ENCODE measurements at regions not wholly inside any gene's neighbourhood (a gene's known extent, or its start where the extent isn't known, plus 50 kb on each side); places are given as distances from the start of the nearest gene placed in this dataset.
"Not testable (repeated sequence)": the region's sequence is repeated elsewhere in the genome, so short reads cannot be mapped to it uniquely, and the experiment has no call there.

- TF ChIP-seq CTCF (IDR thresholded peaks at IDR 0.05; ENCODE audit: low read depth, low read length), result peak; percentile 65
Observed at GRCh38 chr16:60203525-60204124, 1469.5 kb upstream of the GOT2 start.

GRCh38 chr16:60200729-60201128 is 1466.6 kb upstream of the GOT2 start:
- DNase-seq (ENCODE audit: extremely low read depth, low read depth), result not testable (repeated sequence)

More at GRCh38 chr16:60203525-60204124, 1469.5 kb upstream of the GOT2 start:
- peak; percentile 3 for DNase-seq (ENCODE audit: extremely low read depth, low read depth)

- no peak for DNase-seq (ENCODE audit: extremely low read depth, low read depth)
- TF ChIP-seq CTCF (IDR thresholded peaks at IDR 0.05; ENCODE audit: low read depth, low read length), result no peak
Observed at GRCh38 chr16:60200161-60200560, 1466.0 kb upstream of the GOT2 start.

- no peak for TF ChIP-seq CTCF (IDR thresholded peaks at IDR 0.05; ENCODE audit: low read depth, low read length)
- no peak for DNase-seq (ENCODE audit: extremely low read depth, low read depth)
Observed at GRCh38 chr16:60199150-60199549, 1465.0 kb upstream of the GOT2 start.

- DNase-seq (ENCODE audit: extremely low read depth, low read depth), result no peak
Observed at GRCh38 chr16:60181536-60181935, 1447.4 kb upstream of the GOT2 start.

GRCh38 chr16:60180609-60181008 is 1446.5 kb upstream of the GOT2 start:
- no peak for DNase-seq (ENCODE audit: extremely low read depth, low read depth)
- no peak for TF ChIP-seq CTCF (IDR thresholded peaks at IDR 0.05; ENCODE audit: low read depth, low read length)

More at GRCh38 chr16:60181536-60181935, 1447.4 kb upstream of the GOT2 start:
- TF ChIP-seq CTCF (IDR thresholded peaks at IDR 0.05; ENCODE audit: low read depth, low read length), result no peak

GRCh38 chr16:60170196-60170595 is 1436.1 kb upstream of the GOT2 start:
- DNase-seq (ENCODE audit: extremely low read depth, low read depth), result no peak
- no peak for TF ChIP-seq CTCF (IDR thresholded peaks at IDR 0.05; ENCODE audit: low read depth, low read length)

- DNase-seq (ENCODE audit: extremely low read depth, low read depth), result no peak
- no peak for TF ChIP-seq CTCF (IDR thresholded peaks at IDR 0.05; ENCODE audit: low read depth, low read length)
Observed at GRCh38 chr16:60166111-60166510, 1432.0 kb upstream of the GOT2 start.
